T47D (cell line): ENCODE measurements at regions not wholly inside any gene's neighbourhood (a gene's known extent, or its start where the extent isn't known, plus 50 kb on each side); places are given as distances from the start of the nearest gene placed in this dataset.
"Not testable (repeated sequence)": the region's sequence is repeated elsewhere in the genome, so short reads cannot be mapped to it uniquely, and the experiment has no call there.

ENCODE experiments used
- DNase-seq, 2 experiments: peaks; one replicate each; pipeline versions ENCODE4 v3.0.0 to v3.0.0-alpha.2; 2011 to 2012; ENCODE audit warnings: low read depth in 1 of 2, low spot score in 1 of 2
- JUND ChIP-seq: IDR thresholded peaks from 2 replicates; pipeline ENCODE4 v1.6.1; 2012; ENCODE audit warnings: low read depth
- in situ Hi-C: cut with HindIII; loops from 2 replicates; pipeline ENCODE4 v1.10.0; 2016; ENCODE audit warnings: low sequenced_read_pairs, low pct_unique_long_range_greater_than_20kb

DNA sequence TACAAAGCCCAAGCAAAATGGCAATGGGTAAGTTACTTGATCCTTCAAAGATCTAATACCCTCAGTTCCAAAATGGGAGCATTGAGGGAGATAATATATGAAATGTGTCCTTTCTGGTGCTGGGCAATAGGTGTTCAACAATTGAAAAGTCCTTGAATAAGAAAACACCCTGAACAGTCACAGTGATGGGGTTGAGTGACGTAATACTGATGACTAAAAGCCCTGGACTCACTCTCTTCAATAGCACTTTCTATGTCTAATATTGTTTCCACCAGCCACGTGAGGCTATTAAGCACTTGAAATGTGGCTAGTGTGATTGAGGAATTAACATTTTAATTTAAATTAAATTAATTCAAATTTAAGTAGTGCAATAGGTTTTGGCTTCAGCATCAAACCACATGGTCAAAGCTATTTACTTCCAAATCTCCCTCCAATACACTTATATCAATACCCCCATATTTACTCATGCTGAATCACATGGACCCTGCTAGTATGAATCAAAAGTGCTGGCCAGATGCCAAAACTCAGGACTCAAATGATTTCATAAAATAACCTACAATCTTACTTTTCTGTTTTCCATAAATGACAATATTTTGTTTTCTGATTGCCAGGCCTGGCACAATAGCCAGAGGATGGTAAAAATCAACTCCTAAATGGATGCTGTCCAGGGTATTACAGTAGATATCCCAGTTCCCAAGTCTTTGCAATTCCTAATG lies 516.2 kb downstream of the HAPSTR1 start:
- no peak for TF ChIP-seq JUND
- no peak for DNase-seq
- in situ Hi-C loops, result no loop called here

DNA sequence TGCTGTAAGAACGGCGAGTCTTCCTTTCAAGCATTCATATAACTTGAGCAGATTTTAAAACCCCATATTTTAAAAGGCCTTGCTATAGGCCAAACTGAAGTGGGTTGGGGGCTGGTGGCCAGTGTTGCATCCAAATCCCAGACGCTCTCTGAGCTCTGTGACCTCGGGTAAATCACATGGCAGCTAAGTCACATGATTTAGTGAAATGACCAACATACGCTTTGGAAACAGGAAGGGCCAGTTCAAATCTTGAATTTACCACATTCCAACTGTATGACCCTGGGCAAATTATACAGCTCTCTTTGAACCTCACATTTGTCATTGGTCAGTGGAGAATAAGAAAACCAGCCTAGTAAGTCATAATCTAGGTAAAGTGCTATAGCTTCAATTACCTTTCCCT lies 519.3 kb downstream of the HAPSTR1 start:
- DNase-seq, result peak in 1 of 2 experiments; percentile 29
- TF ChIP-seq JUND, result no peak
- in situ Hi-C loops, result no loop called here

DNA sequence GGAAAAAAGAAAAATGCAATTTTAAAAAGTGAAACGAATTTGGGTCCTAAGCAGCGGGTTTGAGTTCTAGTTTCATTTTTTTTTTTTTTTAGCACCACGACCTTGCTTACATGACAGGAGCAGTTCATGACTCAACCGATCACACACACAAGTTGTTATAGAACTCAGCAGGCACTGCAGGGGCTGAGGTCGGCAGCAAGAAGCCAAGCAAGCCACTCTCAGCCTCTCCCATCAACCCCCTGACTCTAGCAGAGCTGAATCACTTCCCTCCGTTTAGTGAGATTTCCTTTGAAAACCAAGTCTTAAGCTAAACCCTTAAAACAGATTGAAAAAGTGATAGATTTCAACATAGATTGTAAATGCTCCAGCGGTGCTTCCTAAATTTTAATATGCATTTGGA lies 520.8 kb downstream of the HAPSTR1 start:
- in situ Hi-C loops, result no loop called here
- no peak for DNase-seq
- TF ChIP-seq JUND, result no peak

DNA sequence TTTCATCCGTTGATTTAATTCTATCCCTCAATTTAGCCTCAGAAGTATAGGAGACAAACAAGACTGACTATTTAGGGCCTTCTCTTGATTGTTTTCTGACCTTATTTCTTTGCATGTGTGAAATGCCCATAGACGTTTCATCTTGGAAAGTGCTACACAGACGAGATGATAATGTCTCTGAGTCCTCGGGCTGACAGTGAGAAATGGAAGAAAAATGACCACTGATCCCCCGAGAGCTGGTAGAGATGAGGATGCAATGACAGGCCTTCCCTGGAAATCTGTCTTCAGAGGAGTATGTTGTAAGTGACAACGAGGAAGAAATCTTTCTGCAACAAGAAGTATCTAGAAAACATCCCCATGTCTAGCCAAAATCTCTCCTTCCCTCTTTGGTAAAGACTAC lies 522.9 kb downstream of the HAPSTR1 start:
- no peak for TF ChIP-seq JUND
- in situ Hi-C loops, result no loop called here
- DNase-seq, result no peak

DNA sequence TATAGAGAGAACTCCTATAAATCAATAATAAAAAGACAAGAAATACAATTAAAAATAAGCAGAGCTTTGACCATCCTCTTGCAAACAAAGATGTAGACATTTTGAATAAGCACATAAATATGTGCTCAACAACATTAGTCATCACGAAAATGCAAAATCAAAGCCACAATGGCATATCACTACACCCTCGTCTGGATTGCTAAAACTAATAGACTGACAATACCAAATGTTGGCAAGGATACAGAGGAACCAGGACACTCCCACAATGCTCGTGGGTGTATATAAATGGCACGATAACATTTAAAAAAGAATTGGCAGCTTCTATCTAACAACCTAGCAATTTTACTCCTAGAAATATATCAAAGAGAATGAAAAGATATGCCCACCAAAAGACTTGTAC lies 530.8 kb downstream of the HAPSTR1 start:
- no peak for DNase-seq
- in situ Hi-C loops, result no loop called here
- TF ChIP-seq JUND, result no peak

DNA sequence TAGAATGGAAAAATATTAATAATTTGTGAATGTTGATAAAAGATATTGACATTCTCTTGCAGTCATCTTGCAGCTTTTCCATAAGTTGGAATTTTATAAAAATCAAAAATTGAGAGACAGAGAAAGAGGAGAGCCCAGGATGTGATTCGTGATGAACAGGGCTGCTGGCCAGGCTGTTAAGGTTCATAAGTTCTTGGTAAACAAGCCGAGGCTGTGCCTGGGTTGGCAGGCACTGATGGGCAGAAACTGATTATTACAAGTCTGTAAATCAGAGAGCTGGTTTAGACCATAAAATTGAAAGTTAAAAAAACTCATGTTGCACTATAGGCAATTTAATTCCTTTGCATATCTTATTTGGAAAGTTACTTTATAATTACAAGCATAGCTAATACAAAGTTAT lies 533.7 kb downstream of the HAPSTR1 start:
- no peak for DNase-seq
- in situ Hi-C loops, result no loop called here
- no peak for TF ChIP-seq JUND

DNA sequence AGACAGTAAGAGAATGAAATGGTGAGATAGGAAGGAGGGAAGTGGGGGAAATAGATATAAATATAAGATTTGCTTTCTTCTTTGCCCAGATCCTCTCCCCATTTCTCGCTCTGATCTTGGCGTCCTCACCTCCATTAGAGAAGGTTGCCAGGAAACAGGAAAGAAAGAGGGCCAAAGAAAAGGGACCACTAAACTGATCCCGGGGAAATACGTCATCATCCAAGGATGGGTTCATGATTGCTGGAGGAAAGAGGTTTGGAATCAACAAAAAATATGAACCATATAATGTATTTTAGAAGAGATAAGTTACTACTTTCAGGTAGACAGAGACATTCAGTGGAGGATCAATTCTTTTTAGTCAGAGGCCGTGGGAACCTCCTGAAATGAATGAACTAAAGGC lies 536.0 kb downstream of the HAPSTR1 start:
- in situ Hi-C loops, result no loop called here
- DNase-seq, result no peak
- no peak for TF ChIP-seq JUND

DNA sequence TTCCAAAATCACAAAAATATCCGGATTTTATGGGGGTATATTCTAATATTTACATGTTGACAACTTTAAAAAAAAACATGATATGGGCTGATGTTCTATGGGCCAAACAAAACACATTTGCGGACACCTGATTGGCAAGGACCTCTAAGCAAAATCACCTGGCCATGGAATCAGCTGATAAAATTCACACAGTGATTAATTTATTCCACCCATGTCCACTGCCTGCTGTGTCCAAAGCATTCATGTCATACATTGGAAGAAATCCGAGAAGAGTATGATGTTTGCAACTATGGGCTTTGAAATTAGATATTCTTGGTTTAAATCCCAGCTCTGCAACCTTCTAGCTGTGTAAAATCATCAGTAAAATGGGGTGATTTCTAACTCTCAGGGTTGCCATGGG lies 538.7 kb downstream of the HAPSTR1 start:
- no peak for DNase-seq
- no peak for TF ChIP-seq JUND
- in situ Hi-C loops, result no loop called here

DNA sequence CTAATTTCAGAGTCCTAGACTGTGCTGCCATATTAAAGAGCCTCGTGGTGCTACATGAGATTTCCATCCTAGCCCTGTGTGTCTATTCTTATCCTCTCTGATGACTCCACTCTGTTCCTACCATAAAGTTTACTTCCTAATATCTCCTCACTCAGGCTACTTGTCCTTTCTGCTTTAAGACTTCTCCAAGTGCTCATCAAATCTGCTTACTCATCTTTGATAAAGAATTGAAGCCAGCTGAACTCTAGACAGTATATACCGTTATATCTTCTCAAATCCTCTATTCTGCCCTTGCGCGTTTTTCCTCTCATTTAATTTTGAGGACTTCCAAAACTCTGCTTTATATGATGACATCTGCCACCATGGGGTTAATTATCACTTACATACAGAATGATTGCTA lies 539.5 kb downstream of the HAPSTR1 start:
- in situ Hi-C loops, result no loop called here
- no peak for DNase-seq
- no peak for TF ChIP-seq JUND

DNA sequence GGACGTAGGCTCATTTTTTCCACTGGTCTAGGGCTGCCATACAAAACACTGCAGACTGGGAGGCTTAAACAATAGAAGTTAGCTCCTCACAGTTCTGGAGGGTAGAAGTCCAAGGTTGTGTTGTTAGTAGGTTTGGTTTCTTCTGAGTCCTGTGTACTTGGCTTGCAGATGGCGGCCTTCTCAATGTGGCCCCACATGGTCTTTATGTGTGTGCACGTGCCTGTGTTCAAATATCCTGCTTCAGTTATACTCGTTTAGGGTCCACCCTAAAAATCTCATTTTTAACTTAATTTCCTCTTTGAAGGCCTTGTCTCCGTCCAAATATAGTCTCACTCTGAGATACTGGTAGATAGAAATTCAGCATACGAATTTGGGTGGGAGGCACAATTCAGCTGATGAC lies 542.4 kb downstream of the HAPSTR1 start:
- in situ Hi-C loops, result no loop called here
- no peak for DNase-seq
- TF ChIP-seq JUND, result no peak

DNA sequence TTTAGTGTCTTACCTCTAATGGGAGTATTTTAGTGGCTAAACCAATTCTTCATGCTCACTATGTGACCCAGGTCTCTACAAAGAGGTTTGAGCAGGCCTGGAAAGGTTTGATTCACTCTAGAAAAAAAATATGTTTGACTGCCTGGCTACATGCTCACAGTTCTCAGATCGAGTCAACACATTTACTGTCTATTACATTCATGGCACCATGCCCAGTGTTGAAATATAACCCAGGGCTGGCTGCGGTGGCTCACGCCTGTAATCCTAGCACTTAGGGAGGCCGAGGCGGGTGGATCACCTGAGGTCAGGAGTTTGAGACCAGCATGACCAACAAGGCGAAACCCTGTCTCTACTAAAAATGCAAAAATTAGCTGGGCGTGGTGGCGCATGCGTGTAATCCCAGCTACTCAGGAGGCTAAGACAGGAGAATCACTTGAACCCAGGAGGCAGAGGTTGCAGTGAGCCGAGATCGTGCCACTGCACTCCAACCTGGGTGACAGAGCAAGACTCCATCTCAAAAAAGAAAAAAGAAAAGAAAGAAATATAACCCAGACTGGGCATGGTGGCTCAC lies 543.8 kb downstream of the HAPSTR1 start:
- in situ Hi-C loops, DNase-seq: not testable (repeated sequence)

DNA sequence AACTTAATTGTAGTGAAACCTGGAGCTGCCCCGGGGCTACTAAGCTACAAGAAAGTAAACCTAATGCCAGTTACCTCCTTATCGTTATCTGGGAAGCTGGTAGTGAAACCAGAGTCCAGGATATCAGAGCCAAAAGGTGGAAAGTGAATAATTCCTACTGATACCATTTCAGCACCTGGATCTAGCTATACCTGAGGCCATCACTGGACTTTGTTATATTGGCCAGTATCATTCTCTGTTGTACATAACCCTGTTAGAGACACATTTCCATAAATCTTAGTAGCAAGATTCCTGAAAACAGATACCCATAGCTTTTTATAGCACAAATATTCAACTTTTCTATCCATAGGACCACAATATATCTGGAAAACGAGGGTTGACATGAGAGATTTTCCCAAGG lies 538.0 kb downstream of the GRIN2A start:
- TF ChIP-seq JUND, result no peak
- DNase-seq, result no peak
- in situ Hi-C loops, result no loop called here

DNA sequence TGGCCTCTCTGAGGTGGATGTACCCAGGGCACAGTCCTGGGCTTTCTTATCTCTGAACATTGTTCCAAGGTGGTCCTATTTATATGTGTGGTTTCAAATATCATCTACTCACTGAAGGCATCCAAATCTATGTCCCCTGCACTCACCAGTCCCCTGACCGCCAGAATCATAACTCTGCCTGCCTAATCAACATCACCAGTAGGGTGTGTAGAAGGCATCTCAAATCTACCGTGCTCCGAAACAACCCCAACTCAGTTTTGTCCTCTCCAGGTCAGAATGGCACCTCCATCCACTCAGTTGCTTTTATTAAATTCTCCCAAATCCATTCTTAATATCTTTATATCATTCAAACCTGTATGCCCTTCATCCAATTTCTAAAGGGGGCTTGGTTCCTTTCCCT lies 536.3 kb downstream of the GRIN2A start:
- in situ Hi-C loops, result no loop called here
- TF ChIP-seq JUND, result no peak
- DNase-seq, result no peak

DNA sequence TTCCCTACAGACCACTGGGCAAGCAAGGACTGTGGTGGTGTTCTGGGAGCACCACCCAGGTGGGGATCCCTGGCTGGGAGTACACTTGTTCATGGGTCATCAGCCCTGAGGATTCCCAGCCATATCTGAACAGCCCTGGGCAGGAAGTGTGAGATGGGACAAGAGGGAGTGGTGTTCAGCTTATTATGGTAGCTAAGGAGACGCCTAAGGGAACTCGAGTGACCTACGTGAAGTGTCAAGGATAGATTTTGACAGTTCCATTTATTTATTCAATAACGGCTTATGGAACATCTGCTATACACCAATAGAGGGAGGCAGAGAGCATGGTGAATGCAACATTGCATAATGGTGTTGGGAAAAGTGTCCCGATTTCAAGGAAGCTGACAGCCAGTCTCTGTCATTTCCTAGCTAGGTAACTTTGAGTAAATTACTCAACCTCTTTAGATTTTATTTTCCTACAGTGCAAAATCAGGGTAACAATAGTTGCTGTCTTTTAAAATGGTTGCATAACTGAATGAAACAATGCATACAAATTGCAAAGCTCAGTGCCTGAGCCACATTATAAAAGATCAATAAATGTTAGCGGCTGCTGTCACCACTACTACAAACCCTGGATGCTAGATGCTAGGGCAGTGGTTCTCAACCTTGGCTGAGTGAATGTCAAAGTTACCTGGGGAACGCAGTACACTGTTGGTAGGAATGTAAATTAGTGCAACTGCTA lies 534.1 kb downstream of the GRIN2A start:
- DNase-seq, result peak; percentile 43 to 59
- no peak for TF ChIP-seq JUND
- in situ Hi-C loops, result no loop called here
